HG03135 (cell line): ENCODE measurements at regions not wholly inside any gene's neighbourhood (a gene's known extent, or its start where the extent isn't known, plus 50 kb on each side); places are given as distances from the start of the nearest gene placed in this dataset.

Experiments
- ATAC-seq: cut with Tn5 transposase; IDR thresholded peaks from one replicate; pipeline ENCODE4 v1.9.1; 2021; ENCODE audit warnings: mild to moderate bottlenecking, moderate library complexity; ENCODE audit not compliant: unreplicated experiment

DNA sequence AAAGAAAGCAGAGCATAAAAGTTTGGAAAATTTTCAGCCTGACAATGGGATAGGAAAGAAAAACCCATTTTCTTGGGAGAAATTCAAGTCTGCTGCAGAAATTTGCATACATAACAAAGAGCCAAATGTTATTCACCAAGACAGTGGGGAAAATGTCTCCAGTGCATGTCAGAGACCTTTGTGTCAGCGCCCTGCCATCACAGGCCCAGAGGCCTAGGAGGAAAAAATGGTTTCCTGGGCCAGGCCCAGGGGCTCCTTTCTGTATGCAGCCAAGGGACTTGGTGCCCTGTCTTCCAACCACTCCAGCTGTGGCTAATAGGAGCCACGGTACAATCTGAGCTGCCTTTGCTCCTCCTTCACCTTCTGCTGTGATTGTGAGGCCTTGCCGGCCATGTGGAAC lies 189.1 kb upstream of the PITRM1 start:
- no peak for ATAC-seq

DNA sequence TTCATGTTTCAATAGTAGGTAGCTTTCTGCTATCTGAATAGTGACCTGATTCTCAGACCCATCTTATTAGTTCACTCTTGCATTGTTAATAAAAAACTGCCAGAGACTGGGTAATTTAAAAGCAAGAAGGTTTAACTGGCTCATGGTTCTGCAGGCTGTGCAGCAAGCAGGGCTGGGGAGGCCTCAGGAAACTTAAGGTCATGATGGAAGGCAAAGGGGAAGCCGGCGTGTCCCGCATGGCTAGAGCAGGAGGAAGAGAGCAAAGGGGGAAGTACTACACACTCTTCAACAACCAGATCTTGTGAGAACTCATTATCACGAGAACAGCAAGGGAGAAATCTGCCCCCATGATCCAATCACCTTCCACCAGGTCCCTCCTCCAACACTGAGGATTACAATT lies 185.2 kb upstream of the PITRM1 start:
- ATAC-seq: no peak

DNA sequence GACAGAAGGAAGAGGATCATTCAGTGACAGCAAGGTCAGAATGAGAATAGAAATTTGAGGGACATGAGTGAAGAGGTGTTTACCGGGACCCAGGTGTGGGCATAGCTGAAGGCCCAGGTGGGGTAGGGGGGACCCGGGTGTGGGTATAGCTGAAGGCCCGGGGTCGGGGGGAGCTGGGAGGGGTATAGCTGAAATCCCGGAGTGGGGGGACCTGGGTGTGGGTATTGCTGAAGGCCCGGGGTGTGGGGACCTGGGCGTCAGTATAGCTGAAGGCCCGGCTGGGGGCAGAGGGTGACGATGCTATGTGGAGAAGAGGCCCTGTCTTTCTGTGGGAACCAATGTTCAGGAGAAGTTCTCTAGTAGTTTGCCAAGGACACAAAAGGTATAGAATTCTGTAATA lies 183.0 kb upstream of the PITRM1 start:
- ATAC-seq: no peak

DNA sequence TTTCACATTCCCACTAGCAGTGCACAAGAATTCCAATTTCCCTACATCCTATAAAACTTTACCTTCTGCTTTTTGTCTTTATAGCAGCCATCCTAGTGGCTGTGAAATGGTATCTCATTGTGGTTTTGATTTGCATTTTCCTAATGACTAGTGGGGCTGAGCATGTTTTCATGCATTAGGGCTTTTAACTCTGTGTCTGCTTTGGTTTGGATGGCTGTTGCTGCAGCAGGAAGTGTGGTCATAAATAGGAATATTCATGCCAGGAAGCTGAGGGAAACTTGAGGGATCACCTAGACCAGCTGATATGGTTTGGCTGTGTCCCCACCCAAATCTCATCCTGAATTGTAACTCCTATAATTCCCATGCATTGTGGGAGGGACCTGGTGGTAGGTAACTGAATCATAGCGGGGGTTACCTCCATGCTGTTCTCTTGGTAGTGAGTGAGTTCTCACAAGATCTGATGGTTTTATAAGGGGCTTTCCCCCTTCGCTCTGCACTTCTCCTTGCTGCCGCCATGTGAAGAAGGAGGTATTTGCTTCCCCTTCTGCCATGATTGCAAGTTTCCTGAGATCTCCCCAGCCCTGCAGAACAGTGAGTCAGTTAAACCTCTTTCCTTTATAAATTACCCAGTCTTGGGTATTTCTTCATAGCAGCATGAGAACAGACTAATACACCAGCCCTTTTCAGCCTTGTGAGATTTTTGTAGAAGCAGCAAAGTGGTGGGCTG lies 181.8 kb upstream of the PITRM1 start:
- ATAC-seq: no peak

DNA sequence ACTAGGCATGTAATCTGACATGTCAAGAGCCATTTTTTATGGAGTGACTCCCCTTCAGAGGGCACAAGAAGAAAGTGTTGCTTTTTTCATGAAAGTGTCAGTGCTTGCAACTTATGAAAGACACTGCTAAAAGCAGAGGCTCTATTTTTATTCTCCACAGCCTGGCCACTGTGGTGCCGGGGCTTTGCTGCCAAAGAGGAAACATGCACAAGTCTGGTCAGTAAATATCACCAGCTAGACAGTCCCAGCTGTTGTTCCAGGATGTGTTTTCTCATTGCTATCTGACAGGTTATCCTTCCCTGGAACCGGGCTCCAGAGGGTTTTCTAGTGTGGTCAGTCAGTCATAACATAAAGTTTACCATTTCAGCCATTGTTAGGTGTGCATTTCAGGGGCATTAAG lies 180.7 kb upstream of the PITRM1 start:
- ATAC-seq: no peak

DNA sequence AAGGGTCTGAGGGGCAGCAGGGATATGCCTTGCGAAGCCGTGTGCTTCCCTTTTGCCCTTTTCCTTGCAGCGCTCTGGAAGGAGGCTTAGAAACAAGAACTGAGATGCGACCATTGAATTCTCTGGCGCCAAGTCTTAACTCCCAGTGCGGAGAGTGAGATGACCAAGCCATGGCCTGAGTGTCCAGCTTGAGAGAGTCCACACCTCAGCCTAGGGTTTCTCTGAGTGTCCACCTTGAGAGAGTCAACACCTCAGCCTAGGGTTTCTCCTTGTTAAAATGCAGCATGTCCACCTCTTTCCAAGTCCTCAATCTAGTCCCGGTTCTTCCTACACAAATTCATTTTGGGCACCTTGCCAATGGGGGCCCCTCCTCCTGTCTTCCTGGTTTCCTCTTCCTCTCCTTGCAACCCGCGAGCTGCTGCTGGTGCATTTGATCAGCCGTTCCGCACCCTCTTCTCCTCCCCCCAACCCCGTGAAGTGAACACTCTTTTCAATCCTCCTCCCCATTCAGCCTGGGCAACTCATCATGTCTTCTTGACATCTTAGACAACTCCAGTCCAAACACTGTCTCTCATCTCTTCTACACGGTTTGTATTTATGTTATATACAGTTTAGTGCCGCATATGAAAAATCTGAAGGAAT lies 178.2 kb upstream of the PITRM1 start:
- no peak for ATAC-seq

DNA sequence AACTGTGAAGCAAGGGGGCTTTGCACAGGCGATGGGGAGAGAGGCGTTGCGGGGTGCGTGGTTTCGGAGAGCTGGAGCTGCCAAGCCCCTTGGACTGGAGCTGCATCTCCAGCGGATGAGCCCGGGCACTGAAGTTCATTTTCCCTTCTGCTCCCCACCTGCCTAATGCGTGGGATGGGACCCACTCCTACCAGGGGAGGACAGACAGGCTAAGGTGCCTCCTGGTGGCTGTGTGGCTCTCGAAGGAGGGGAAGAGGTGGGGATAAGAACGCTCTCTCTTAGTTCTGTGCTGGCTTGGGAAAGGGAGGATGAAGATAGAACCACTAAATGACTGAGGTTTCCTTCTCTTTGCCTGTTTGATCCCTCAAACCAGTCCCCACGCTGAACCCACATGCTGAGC lies 177.6 kb upstream of the PITRM1 start:
- ATAC-seq: no peak

DNA sequence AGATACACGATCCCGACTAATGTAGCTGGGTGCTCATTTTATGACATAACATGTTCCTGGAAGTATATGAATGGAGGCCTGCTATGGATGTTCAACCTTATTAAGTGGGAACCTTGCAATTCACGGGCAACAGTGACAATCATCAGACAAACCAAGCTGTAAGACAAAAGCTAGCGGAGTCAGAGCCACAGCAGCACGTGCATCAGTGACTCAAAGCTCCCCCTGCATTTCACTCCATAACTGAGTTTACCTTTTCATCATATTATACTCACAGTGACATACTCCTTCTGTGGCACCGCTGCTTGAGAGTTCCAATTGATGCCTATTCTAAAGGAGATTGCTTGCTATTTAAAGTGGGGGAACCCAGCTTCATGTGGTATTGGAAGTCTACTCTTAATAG lies 176.0 kb upstream of the PITRM1 start:
- no peak for ATAC-seq

DNA sequence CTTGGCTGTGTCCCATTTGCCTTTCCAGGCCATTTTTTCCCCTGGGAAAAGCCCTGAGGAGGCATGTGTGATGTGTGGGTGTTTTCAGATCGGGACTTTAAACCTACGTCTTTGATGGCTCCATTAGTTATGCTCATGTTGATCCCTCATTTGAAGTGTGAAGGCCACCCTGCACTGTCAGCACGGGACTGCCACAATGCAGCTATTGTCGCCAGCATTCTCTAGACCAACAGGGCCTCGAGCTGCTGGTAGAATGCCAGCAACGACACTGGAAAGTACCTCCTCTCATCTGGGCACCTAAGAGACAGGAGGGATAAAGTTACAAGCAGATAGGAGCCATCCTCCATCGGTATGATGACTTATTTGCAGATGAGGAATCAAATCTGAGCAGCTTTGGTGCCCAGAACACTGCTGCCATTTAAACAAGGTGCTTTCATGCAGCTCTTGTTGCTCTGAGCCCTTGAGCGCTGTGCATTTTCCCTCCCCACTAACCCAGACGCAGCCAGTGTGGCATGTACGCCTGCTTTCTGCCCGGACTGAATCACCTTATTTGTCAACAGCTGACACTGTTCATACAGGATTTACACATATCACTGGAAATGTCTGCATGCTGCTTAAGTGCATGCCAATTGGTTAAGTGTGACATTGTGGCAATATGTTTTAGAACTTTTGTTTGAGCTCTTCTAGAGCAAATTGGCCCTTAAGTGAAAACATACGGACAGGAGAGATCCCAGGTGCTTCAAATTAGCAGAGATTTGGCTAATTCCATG lies 175.0 kb upstream of the PITRM1 start:
- ATAC-seq: no peak

DNA sequence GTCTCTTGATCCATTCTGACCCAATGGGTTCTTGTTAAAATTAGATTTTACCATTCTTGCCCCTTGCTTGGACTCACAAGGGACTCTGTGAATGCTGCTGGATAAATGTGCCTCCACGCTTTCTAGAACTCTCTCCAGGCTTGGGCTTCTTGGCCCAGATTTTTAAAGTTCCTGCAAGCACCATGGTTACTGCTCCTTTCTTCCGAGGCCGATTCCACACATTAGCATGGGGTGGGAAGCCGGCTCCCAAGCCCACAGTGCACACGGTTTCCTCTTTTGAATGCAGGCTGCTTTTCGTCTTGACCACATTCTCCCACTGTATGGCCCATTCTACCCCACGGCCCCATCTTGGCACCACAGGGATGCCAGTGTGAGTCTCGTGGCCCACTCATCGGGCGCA lies 174.3 kb upstream of the PITRM1 start:
- no peak for ATAC-seq

DNA sequence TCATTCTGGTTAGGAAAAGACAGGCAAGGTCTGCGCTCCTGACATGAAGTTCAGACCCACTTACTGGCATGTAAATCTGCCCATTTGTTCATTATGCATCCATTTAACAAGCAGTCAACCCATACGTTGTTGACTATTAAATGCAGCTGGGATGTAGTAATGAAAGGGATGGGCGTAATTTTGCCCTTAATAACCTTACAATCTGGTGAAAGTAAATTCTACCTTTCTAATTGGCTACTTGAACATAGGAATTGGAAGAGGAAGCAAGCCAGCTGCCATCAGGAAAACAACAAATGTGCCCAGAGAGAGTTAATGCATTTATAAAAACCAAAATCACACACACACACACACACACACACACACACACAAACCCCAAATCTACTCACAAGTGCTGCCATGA lies 170.2 kb upstream of the PITRM1 start:
- ATAC-seq: no peak

DNA sequence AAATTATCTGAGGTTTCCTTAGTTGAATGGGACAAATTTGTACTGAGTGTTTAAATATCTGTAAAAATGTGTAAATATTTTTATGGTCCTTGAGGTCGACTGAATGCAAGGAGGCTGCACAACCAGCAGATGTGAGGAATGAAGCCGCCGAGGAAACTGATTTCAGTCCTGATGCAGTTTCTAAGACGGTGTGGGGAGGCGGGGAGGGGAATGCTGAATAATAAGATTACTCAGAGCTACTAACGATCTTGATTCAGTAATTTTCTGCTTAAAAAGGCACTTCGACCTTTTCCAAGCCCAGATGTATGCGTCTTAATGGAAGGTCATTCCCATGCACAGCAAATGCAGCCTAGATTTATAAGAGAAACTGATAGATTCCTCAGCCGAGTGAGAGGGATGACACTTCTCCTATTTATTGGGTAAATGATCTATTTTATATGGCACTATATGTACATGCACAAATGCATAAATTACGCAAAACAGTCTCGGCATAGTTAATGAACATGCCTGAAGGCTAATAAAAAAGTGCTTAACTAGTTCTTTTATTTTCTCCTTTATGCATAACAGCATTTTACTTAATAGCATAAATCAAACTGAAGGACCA lies 167.6 kb upstream of the PITRM1 start:
- ATAC-seq: no peak

DNA sequence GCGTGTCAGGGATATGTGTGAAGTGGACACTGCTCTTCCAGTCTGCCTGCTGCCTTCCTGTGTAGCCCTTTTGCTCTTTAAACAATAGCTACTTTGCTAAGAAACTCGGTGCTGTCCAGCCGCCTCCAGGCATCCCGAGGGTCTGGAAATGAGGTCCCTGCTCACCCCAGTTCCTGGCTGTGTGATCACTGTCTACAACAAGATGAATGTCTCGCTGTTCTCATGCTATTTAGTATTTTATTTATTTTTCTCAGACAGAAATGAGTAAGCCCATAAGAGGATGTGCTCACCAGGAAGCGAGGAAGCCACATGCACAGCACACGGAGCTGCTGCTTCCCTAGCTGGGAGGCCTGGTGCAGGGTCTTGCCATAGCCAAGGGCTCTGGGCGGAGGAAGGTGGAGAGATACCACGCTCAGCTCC lies 167.0 kb upstream of the PITRM1 start:
- ATAC-seq: no peak

DNA sequence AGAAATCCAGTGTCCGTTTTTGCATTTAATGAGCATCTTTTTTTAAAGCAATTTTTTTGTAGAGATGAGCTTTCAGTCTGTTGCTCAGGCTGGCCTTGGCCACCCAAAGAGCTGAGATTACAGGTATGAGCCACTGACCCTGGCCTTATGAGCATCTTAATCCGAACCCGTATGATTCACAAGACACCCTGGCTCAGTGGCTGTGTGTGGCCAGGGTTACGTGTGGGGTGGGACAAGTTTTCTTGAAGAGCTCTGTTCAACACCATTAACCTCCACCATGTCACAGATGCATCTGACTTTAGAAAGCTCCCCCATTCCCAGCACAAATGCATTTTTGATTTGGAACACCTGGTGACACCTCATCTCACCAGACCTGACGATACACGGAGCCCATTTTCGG lies 166.5 kb upstream of the PITRM1 start:
- no peak for ATAC-seq

DNA sequence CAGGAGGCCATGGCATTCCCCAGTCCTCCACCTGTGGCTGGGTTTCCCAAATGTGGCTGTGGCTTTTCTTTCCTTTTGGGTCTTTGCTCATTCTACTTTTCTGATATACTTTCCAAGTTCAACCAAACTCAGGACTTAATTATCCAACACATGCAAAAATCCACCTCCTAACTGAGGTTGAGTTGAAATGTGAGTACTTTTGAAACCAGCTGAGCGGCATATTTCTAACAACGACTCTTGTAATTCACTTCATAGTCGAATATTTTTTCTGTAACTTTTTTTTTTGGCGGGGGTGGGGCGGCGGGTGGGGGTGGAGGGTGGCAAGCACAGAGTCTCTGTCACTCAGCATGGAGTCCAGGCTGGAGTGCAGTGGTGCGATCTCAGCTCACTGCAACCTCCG lies 165.2 kb upstream of the PITRM1 start:
- ATAC-seq: no peak

DNA sequence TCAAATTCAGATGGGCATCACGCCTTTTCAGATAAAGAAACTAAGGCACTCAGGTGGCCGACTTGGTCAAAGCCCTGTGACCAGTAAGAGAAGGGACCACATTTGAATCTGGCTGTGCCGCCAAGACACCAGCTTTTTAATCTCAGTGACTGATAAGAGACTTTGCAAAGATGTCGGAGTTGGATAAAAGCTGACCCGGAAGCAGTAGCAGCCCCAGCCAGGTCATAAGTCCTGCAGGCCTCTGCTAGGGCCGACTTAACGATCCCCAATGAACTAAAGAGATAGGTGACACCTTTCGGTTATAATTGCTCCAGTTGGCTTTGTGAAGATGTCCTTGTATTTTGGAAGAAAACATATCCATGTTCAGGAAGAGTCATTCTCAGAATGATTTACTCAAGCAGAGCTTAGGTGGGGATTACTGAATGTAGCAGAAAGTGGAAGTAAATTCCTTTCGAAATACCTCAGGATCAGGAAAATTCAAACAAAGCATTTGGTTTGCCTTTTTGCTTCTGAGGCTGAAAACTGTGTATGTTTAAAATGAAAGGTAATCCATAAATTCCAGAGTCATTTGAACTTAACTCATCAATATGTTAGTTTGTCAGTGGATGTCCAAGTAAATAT lies 164.2 kb upstream of the PITRM1 start:
- no peak for ATAC-seq

DNA sequence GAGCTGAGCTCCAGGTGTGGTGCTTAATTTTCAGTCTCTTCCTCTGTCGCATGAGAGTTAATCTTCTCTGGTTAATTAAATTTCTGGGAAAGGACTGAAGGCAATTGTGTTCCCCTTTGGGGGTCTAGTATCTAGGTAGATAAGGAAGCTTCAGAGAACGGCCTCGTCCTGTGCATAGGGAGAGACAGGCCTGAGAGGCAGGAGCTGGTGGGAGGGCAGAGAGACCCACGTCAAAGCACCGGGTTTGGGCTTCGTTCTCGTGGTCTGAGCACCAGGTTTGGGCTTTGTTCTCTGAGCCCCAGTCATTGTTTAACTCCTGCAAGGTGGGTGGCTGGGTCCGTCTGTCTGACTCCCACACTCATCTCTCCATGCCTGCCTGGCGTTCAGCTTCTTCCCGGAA lies 160.8 kb upstream of the PITRM1 start:
- ATAC-seq: no peak

DNA sequence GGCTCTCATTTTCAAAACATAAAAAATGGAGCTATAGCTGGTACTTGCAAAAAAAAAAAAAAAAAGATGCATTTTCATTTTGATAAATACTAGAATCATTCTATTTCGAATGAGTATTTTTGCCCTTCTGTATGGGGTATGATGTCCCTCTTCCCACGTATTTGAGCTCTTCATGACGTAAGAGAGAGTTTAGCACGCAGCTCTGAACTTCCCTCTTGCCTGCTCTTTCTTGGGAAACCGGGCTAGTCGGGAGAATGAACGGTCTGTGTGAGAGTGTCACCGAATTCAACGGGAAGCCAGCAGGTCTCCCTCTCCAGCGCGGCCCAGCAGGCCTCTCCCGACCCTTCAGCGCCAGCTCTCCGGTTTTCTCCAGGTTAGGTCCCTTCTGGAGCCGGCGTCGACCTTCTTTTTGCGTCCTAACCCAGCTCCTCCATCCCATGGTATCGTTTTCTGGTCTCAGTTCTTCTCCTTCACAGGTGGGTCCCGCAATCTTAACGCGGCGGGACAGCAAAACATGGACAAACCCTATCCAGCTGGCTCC lies 159.2 kb upstream of the PITRM1 start:
- no peak for ATAC-seq

DNA sequence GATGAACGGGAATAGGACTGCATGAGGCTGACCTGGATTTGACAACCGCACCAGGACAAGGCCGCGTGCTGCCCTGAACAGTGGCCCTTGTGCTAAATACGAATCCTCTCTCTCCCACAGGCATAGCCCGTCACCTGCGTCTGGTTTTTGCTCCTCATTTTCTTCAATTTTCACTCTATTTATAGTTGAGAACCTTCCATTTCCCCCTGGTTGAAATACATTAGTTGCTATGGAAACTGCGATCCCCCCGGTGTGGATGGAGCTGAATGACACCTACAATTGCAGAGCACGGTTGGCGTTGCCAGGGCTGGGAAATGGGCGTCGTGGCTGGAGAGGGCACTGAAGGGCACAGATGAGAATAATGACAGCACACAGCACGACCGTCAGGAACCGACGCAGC lies 158.6 kb upstream of the PITRM1 start:
- no peak for ATAC-seq

DNA sequence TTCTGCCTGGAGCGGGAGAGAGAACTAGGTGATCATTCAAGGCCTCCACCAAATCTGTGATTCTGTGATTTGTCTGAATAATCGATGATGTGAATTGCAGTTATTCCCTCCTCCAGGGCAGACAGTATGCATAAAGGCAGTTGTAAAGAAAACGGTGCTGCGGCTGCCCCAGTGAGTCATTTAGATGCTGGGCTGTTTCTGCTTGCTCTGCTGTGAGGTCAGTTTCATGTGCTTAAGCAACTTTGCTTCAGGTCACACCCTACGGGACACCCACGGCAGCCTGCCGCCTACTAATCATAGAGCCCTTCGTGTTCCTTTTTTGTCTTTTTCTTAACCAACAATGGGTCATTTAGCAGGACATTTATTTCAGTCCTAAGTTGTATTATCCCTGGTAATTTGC lies 158.1 kb upstream of the PITRM1 start:
- ATAC-seq: no peak
